OCI-LY1 (cell line): ENCODE measurements at regions not wholly inside any gene's neighbourhood (a gene's known extent, or its start where the extent isn't known, plus 50 kb on each side); places are given as distances from the start of the nearest gene placed in this dataset.

Experiments used
- EZH2 ChIP-seq: fragments of 200-600 bp; sonication (generic), shearing (Covaris generic); IDR thresholded peaks from 2 replicates; pipeline ENCODE4 v1.8.0; 2017; ENCODE audit warnings: borderline replicate concordance, mixed run types, mild to moderate bottlenecking, antibody characterized with exemption, low read length, moderate library complexity, mixed read lengths
- TF ChIP-seq, protein P1 (sequence below): fragments of 200-600 bp; sonication (generic), shearing (Covaris generic); IDR thresholded peaks from 2 replicates; pipeline ENCODE4 v1.5.1; 2017; ENCODE audit warnings: mild to moderate bottlenecking, antibody characterized with exemption, low read length, moderate library complexity, mixed read lengths

DNA sequence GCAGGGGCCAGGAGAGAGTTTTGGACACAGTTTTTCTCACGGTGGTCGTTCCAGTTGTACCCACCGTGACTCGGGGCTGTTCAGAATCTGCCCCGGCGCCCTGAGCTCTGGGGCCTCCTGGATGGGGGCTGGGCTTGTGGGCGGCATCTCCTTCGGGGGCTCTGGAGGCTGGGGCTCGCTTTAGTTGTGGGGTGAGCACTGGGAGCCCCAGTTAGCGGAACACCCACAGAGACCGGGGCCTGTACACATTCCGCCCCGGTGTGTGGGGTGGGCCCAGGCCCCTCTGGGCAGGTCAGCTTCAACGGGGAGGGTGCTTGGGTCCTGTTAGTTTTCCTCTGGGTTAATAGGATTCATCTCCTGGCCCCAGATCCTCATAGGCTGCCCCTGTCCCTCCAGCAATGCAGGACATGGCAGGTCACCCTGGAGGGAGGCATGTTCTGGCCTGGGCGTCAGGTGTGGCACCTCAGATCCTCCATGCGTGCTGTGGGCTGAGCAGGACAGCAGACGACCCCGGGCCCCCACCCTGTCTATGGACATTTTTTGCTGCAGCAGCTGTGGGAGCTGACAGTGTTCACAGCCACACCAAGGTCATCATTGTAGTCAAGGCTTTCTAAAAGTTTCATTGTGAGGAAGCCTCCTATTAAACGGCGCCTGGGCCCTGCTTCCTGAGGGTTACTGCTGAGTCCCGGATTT lies 393.2 kb downstream of the TMEM121 start:
- TF ChIP-seq, protein P1, sequence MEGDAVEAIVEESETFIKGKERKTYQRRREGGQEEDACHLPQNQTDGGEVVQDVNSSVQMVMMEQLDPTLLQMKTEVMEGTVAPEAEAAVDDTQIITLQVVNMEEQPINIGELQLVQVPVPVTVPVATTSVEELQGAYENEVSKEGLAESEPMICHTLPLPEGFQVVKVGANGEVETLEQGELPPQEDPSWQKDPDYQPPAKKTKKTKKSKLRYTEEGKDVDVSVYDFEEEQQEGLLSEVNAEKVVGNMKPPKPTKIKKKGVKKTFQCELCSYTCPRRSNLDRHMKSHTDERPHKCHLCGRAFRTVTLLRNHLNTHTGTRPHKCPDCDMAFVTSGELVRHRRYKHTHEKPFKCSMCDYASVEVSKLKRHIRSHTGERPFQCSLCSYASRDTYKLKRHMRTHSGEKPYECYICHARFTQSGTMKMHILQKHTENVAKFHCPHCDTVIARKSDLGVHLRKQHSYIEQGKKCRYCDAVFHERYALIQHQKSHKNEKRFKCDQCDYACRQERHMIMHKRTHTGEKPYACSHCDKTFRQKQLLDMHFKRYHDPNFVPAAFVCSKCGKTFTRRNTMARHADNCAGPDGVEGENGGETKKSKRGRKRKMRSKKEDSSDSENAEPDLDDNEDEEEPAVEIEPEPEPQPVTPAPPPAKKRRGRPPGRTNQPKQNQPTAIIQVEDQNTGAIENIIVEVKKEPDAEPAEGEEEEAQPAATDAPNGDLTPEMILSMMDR = no peak
- TF ChIP-seq EZH2 = no peak
